ENCODE measurements at regions not wholly inside any gene's neighbourhood (a gene's known extent, or its start where the extent isn't known, plus 50 kb on each side); places are given as distances from the start of the nearest gene placed in this dataset.
A peak's percentile ranks its signal among the peaks of the same experiment; 100 is the strongest.

GRCh38 chr1:221381910-221382623, 359.8 kb downstream of the DUSP10 start:
- no peak for DNase-seq

GRCh38 chr1:221392453-221392852, 349.4 kb downstream of the DUSP10 start:
- no peak for DNase-seq

- DNase-seq: no peak
Observed at GRCh38 chr1:221394011-221394544, 347.8 kb downstream of the DUSP10 start.

- DNase-seq: no peak
Observed at GRCh38 chr1:221396526-221396925, 345.4 kb downstream of the DUSP10 start.

- no peak for DNase-seq
Observed at GRCh38 chr1:221397141-221397540, 344.7 kb downstream of the DUSP10 start.

GRCh38 chr1:221397606-221398005, 344.3 kb downstream of the DUSP10 start:
- DNase-seq: no peak

GRCh38 chr1:221405146-221405545, 336.7 kb downstream of the DUSP10 start:
- DNase-seq: no peak

- no peak for DNase-seq
Observed at GRCh38 chr1:221408117-221408803, 333.6 kb downstream of the DUSP10 start.

- DNase-seq: no peak
Observed at GRCh38 chr1:221411283-221411682, 330.6 kb downstream of the DUSP10 start.

GRCh38 chr1:221414772-221415539, 326.9 kb downstream of the DUSP10 start:
- DNase-seq: no peak

GRCh38 chr1:221415651-221416050, 326.2 kb downstream of the DUSP10 start:
- no peak for DNase-seq

- DNase-seq: no peak
Observed at GRCh38 chr1:221416142-221416541, 325.7 kb downstream of the DUSP10 start.

GRCh38 chr1:221416723-221417122, 325.2 kb downstream of the DUSP10 start:
- DNase-seq: no peak

- DNase-seq: no peak
Observed at GRCh38 chr1:221418346-221418745, 323.5 kb downstream of the DUSP10 start.

- DNase-seq: no peak
Observed at GRCh38 chr1:221419513-221420095, 322.3 kb downstream of the DUSP10 start.

GRCh38 chr1:221429264-221429663, 312.6 kb downstream of the DUSP10 start:
- DNase-seq: no peak

- no peak for DNase-seq
Observed at GRCh38 chr1:221430152-221430960, 311.5 kb downstream of the DUSP10 start.

GRCh38 chr1:221431068-221431651, 310.7 kb downstream of the DUSP10 start:
- DNase-seq: no peak

- DNase-seq: no peak
Observed at GRCh38 chr1:221431961-221432360, 309.9 kb downstream of the DUSP10 start.

GRCh38 chr1:221435504-221435904, 306.4 kb downstream of the DUSP10 start:
- peak in 1 of 2 donors; percentile 68 for DNase-seq

GRCh38 chr1:221437171-221437570, 304.7 kb downstream of the DUSP10 start:
- no peak for DNase-seq

- no peak for DNase-seq
Observed at GRCh38 chr1:221437926-221438325, 304.0 kb downstream of the DUSP10 start.
